ENCODE measurements at regions not wholly inside any gene's neighbourhood (a gene's known extent, or its start where the extent isn't known, plus 50 kb on each side); places are given as distances from the start of the nearest gene placed in this dataset.
A peak's percentile ranks its signal among the peaks of the same experiment; 100 is the strongest.

DNA sequence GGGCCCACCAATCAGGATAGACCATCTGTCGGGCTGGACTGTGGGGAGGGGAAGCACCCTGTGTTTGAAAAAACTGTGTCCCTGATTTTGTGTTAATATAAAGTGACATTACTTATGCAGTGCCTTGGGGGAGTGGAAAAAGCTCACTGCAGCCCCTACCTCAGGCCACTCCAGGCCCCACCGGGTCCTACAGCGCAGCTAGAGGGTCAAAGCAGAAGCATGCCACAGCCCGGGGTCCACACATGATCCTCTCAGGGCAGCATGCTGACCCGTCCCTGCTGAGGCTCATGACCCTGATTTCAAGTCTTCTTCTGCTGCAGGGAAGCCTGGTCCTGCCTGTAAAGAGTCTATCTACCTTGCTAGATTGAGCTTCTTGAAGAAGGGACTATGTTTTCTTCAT is 133.0 kb upstream of the PLCB4 start:
- no peak overlapping the region for H3K4me3 ChIP-seq (ENCODE audit: low read length)
- no peak for DNase-seq (ENCODE audit: low read depth)
- H3K4me1 ChIP-seq (ENCODE audit: control insufficient read depth, insufficient read depth, low read length) = peaks cover 18% of the 10 kb centered on the region
- H3K36me3 ChIP-seq (ENCODE audit: control insufficient read depth, insufficient read depth, low read length, severe bottlenecking) = no peaks in the 10 kb centered on the region
- no peaks in the 10 kb centered on the region for H3K9me3 ChIP-seq (ENCODE audit: control insufficient read depth, low read length)
- H3K9ac ChIP-seq (ENCODE audit: low read length) = no peak overlapping the region
- H3K27me3 ChIP-seq (replicated peaks; ENCODE audit: control insufficient read depth, insufficient read depth, low read length) = no peaks in the 10 kb centered on the region

DNA sequence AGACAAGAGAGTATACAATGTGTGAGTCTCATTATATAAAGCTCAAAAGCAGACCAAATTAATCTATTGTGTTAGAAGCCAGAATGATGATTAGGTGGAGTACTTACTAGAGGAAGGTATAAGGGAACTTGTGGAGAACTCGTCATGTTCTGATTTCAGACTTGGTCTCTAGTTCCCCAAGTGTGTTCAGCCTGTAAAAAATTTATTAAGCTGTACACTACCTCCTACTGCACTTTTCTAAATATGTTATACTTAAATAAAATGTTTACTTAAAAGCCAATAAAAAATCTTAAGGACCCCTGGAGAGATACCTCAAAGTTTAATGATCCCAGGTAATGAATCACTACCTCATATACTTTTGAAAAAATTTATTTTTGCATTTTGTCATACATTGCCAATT is 130.4 kb upstream of the PLCB4 start:
- Histone ChIP-seq H3K36me3 (ENCODE audit: control insufficient read depth, insufficient read depth, low read length, severe bottlenecking) (no peaks in the 10 kb centered on the region), H3K4me3 (ENCODE audit: low read length) (no peak overlapping the region), H3K27me3 (replicated peaks; ENCODE audit: control insufficient read depth, insufficient read depth, low read length) (peaks cover 11% of the 10 kb centered on the region), H3K9me3 (ENCODE audit: control insufficient read depth, low read length) (no peaks in the 10 kb centered on the region), H3K4me1 (ENCODE audit: control insufficient read depth, insufficient read depth, low read length) (peaks cover 3% of the 10 kb centered on the region), H3K9ac (ENCODE audit: low read length) (no peak overlapping the region)
- DNase-seq (ENCODE audit: low read depth) = no peak

DNA sequence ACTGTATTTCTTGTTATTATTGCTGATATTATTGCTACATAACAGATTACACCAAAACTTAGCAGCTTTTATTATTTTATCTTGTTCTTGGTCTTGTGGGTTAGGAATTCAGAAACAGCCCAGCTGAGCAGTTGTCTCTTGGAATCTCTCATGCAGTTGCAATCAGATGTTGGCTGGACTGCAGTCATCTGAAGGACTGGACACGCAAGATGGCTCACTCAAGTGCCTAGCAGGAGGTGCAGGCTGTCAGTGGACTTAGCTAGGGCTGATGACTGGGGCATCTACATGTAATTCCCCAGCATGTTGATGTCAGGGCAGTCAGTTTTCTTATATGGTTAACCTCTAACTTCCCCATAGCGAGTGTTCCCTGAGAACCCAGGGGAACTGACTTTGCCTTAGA is 128.6 kb upstream of the PLCB4 start:
- Histone ChIP-seq H3K27me3 (replicated peaks; ENCODE audit: control insufficient read depth, insufficient read depth, low read length) (peaks cover 11% of the 10 kb centered on the region), H3K4me3 (ENCODE audit: low read length) (no peak overlapping the region), H3K9ac (ENCODE audit: low read length) (no peak overlapping the region), H3K36me3 (ENCODE audit: control insufficient read depth, insufficient read depth, low read length, severe bottlenecking) (no peaks in the 10 kb centered on the region), H3K4me1 (ENCODE audit: control insufficient read depth, insufficient read depth, low read length) (no peaks in the 10 kb centered on the region), H3K9me3 (ENCODE audit: control insufficient read depth, low read length) (no peaks in the 10 kb centered on the region)
- peak; percentile 44 for DNase-seq (ENCODE audit: low read depth)

DNA sequence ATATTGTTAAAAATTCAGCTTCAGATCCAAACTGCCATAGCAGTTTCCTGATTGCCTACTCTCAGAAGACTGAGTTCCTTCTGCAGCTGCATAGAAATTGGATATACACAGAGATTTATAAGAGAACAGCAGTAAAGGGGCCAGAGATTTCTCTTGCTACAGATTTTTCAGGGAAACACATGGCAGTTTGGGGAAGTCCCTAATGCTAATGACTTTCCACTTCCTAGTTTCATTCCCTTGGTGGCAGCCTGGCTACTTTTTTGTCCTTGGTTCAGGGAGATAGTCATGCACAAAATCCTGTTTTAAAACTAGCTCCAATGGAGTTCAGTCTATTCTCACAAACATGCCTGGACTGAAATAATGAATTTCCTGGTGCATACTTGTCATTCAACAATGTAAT is 125.3 kb upstream of the PLCB4 start:
- no peaks in the 10 kb centered on the region for H3K36me3 ChIP-seq (ENCODE audit: control insufficient read depth, insufficient read depth, low read length, severe bottlenecking)
- no peak overlapping the region for H3K9ac ChIP-seq (ENCODE audit: low read length)
- H3K4me1 ChIP-seq (ENCODE audit: control insufficient read depth, insufficient read depth, low read length) = peaks cover 12% of the 10 kb centered on the region
- H3K4me3 ChIP-seq (ENCODE audit: low read length) = no peak overlapping the region
- DNase-seq (ENCODE audit: low read depth) = no peak
- H3K9me3 ChIP-seq (ENCODE audit: control insufficient read depth, low read length) = no peaks in the 10 kb centered on the region
- H3K27me3 ChIP-seq (replicated peaks; ENCODE audit: control insufficient read depth, insufficient read depth, low read length) = peaks cover 27% of the 10 kb centered on the region

DNA sequence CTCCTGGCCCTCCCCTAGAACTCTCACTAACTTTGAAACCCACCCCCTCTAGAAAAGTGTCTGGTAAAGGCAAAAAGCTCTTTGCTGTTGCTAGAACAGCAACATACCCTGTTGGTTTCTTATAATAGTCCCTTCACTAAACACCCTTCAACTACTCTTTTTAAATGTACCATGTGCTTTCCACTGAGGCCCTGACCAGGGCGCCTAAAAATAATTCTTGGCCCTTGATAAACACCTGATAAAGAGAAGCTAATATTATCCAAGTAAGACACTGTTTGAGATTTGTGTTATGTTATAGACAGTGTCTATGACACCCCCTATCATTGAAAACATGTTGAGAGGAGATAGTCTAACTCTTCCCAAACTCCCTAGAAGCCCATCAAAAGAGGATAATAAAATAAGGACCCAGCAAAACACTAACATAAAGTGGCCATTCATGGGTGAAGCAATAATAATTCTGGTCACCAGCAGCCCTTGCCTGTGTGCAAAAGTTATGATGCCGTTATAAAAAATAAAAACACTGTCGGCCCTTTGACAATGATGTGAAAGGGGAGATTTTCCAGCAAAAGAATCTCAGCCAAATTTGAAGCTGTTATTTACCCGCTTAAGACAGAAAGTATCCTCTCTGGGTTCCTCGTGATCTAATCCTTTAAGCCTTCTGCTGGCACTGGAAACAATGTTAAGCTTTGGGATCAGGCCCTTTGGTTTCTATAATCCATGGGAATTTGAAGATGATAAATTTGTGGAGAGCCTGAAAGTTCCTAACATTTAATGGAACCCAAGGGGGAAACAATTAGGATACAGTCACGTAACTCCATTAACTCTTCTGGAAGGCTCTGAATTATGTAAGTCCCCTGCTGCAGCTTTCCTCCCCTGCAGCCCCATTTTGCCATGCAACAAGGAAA is 122.6 kb upstream of the PLCB4 start:
- Histone ChIP-seq H3K27me3 (replicated peaks; ENCODE audit: control insufficient read depth, insufficient read depth, low read length) (peaks cover 49% of the 10 kb centered on the region), H3K9me3 (ENCODE audit: control insufficient read depth, low read length) (no peaks in the 10 kb centered on the region), H3K4me3 (ENCODE audit: low read length) (no peak overlapping the region), H3K36me3 (ENCODE audit: control insufficient read depth, insufficient read depth, low read length, severe bottlenecking) (no peaks in the 10 kb centered on the region), H3K4me1 (ENCODE audit: control insufficient read depth, insufficient read depth, low read length) (peaks cover 12% of the 10 kb centered on the region), H3K9ac (ENCODE audit: low read length) (no peak overlapping the region)
- DNase-seq (ENCODE audit: low read depth) = peak; percentile 52

DNA sequence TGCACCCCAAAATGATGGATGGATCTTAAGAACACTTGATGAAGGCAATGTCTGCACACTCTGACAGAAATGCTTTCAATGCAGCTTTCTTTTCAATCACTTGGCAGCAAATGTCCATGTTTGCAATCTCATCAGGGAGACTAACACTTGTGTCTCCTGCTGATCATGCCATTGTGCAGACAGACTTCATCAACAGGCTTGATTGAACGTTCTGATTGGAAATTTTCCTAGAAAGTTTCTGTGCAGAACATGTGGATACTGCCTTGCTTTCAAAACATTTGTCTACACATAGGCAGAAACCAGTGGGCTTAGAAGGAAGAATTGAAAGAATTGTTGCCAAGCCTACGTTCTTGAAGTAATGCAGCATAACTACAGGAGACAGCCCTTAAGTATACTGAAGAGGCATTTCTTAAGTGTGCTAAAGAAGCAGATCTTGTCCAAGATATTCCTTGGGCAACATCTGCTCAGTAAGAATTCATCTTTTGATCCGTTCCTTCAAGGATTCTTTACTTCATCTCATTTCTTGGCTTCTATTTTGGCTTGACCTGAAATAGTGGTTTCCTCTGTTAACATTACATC is 120.4 kb upstream of the PLCB4 start:
- Histone ChIP-seq H3K9me3 (ENCODE audit: control insufficient read depth, low read length) (no peaks in the 10 kb centered on the region), H3K9ac (ENCODE audit: low read length) (no peak overlapping the region), H3K36me3 (ENCODE audit: control insufficient read depth, insufficient read depth, low read length, severe bottlenecking) (no peaks in the 10 kb centered on the region), H3K4me1 (ENCODE audit: control insufficient read depth, insufficient read depth, low read length) (peaks cover 12% of the 10 kb centered on the region), H3K4me3 (ENCODE audit: low read length) (no peak overlapping the region), H3K27me3 (replicated peaks; ENCODE audit: control insufficient read depth, insufficient read depth, low read length) (peaks cover 55% of the 10 kb centered on the region)
- no peak for DNase-seq (ENCODE audit: low read depth)

DNA sequence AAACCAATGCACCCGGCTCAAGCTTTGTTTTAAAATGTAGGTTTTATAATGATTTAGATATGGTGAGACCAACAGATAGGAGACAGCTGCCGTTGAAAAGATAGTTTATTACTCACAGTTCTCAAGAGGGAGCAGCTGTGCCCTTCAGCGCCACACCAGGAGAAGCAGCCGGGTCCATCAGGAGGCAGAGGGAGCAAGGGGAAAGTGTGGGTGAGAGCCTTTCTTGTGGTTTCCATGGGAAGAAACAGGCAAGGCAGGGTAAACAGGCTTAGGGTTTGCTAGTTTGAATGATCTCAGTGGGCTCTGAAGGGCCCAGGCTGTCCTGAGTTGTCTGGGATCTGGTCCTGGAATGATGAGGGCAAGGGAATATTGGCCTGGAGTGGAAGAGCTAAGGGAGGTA is 117.7 kb upstream of the PLCB4 start:
- DNase-seq (ENCODE audit: low read depth) = no peak
- H3K27me3 ChIP-seq (replicated peaks; ENCODE audit: control insufficient read depth, insufficient read depth, low read length) = peaks cover 56% of the 10 kb centered on the region
- no peaks in the 10 kb centered on the region for H3K9me3 ChIP-seq (ENCODE audit: control insufficient read depth, low read length)
- H3K36me3 ChIP-seq (ENCODE audit: control insufficient read depth, insufficient read depth, low read length, severe bottlenecking) = no peaks in the 10 kb centered on the region
- peaks cover 9% of the 10 kb centered on the region for H3K4me1 ChIP-seq (ENCODE audit: control insufficient read depth, insufficient read depth, low read length)
- H3K9ac ChIP-seq (ENCODE audit: low read length) = no peak overlapping the region
- no peak overlapping the region for H3K4me3 ChIP-seq (ENCODE audit: low read length)

DNA sequence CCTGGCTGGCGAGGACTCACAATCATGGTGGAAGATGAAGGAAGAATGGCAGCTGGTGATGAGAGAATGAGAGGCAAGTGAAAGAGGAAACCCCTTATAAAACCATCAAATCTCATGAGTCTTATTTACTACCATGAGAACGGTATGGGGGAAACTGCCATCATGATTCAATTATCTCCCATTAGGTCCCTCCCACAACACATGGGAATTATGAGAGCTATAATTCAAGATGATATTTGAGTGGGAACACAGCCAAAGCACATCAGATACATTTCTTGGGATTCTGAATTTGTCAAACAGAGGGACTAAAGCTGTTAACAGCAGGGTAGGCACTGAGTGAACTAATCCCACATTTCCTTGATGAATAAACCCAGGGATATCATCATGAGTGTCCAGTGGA is 116.2 kb upstream of the PLCB4 start:
- H3K36me3 ChIP-seq (ENCODE audit: control insufficient read depth, insufficient read depth, low read length, severe bottlenecking) = no peaks in the 10 kb centered on the region
- DNase-seq (ENCODE audit: low read depth) = no peak
- H3K9me3 ChIP-seq (ENCODE audit: control insufficient read depth, low read length) = no peaks in the 10 kb centered on the region
- H3K9ac ChIP-seq (ENCODE audit: low read length) = no peak overlapping the region
- no peak overlapping the region for H3K4me3 ChIP-seq (ENCODE audit: low read length)
- no peaks in the 10 kb centered on the region for H3K4me1 ChIP-seq (ENCODE audit: control insufficient read depth, insufficient read depth, low read length)
- H3K27me3 ChIP-seq (replicated peaks; ENCODE audit: control insufficient read depth, insufficient read depth, low read length) = peaks cover 49% of the 10 kb centered on the region

DNA sequence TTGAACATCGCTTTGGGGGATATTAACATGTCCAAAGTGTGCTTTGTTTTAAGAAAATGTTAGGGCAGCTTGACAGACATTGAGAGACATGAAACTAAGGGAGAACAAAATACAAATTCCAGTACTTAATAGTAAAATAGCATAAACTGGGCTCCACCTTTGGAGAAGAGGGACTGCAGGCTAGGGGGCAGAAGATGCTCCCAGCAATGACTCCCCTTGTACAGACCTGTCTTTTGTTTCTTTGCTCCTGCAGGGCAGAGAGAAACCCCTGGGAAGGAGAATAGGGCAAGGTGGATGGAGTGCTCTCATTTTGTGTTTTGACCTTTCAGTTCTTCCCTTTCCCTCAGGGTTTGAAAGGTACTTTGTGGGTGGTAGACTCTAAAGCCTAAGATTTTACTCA is 115.6 kb upstream of the PLCB4 start:
- no peak overlapping the region for H3K4me3 ChIP-seq (ENCODE audit: low read length)
- no peaks in the 10 kb centered on the region for H3K9me3 ChIP-seq (ENCODE audit: control insufficient read depth, low read length)

DNA sequence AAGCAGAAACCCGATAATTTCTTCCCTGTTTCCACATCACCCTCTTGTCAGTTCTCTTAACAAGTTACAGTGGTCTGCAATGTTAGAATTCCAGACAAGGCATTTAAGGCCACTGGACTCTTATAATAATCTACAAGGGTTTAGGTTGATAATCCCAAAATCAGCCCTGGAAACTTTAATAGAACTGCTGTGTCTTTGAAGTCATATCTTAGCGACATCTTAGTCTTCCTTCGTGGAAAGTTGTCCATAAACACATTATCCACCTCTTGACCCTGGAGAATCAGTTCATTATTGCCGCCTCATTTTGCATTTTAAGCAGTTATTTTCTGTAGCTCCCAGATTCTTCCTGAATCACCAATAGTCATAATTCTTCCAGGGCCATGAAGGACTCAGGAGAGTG is 108.6 kb upstream of the PLCB4 start:
- Histone ChIP-seq H3K9me3 (ENCODE audit: control insufficient read depth, low read length) (no peaks in the 10 kb centered on the region), H3K4me1 (ENCODE audit: control insufficient read depth, insufficient read depth, low read length) (no peaks in the 10 kb centered on the region), H3K9ac (ENCODE audit: low read length) (no peak overlapping the region), H3K36me3 (ENCODE audit: control insufficient read depth, insufficient read depth, low read length, severe bottlenecking) (no peaks in the 10 kb centered on the region), H3K27me3 (replicated peaks; ENCODE audit: control insufficient read depth, insufficient read depth, low read length) (no peaks in the 10 kb centered on the region), H3K4me3 (ENCODE audit: low read length) (no peak overlapping the region)
- DNase-seq (ENCODE audit: low read depth) = no peak

More for the DNA sequence above, 115.6 kb upstream of the PLCB4 start:
- no peak for DNase-seq (ENCODE audit: low read depth)
- no peaks in the 10 kb centered on the region for H3K36me3 ChIP-seq (ENCODE audit: control insufficient read depth, insufficient read depth, low read length, severe bottlenecking)
- no peaks in the 10 kb centered on the region for H3K4me1 ChIP-seq (ENCODE audit: control insufficient read depth, insufficient read depth, low read length)
- H3K27me3 ChIP-seq (replicated peaks; ENCODE audit: control insufficient read depth, insufficient read depth, low read length) = peaks cover 43% of the 10 kb centered on the region
- no peak overlapping the region for H3K9ac ChIP-seq (ENCODE audit: low read length)

DNA sequence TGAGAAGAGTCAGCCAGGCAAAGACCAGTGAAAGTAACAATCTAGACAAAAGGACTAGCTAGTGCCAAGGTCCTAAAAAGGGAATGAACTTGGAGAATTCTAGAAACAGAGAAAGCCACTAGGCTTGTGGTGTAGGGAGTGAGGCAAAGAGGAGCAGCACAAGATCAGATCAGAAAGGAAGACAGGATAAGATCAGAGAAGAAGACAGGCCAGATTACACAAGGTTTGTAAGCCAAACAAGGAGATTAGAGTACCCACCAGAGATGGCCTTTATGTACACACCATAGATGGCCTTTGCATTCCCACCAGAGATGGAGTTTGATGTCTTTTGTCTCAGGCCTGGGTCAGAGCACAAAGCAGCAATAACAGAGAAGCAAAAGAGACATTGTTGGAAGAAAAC is 105.6 kb upstream of the PLCB4 start:
- no peaks in the 10 kb centered on the region for H3K36me3 ChIP-seq (ENCODE audit: control insufficient read depth, insufficient read depth, low read length, severe bottlenecking)
- H3K4me1 ChIP-seq (ENCODE audit: control insufficient read depth, insufficient read depth, low read length) = no peaks in the 10 kb centered on the region
- H3K4me3 ChIP-seq (ENCODE audit: low read length) = no peak overlapping the region
- H3K9me3 ChIP-seq (ENCODE audit: control insufficient read depth, low read length) = peaks cover 9% of the 10 kb centered on the region
- no peaks in the 10 kb centered on the region for H3K27me3 ChIP-seq (replicated peaks; ENCODE audit: control insufficient read depth, insufficient read depth, low read length)
- DNase-seq (ENCODE audit: low read depth) = no peak
- H3K9ac ChIP-seq (ENCODE audit: low read length) = no peak overlapping the region
